ENCODE measurements at regions not wholly inside any gene's neighbourhood (a gene's known extent, or its start where the extent isn't known, plus 50 kb on each side); places are given as distances from the start of the nearest gene placed in this dataset.

- TF ChIP-seq, protein P1, sequence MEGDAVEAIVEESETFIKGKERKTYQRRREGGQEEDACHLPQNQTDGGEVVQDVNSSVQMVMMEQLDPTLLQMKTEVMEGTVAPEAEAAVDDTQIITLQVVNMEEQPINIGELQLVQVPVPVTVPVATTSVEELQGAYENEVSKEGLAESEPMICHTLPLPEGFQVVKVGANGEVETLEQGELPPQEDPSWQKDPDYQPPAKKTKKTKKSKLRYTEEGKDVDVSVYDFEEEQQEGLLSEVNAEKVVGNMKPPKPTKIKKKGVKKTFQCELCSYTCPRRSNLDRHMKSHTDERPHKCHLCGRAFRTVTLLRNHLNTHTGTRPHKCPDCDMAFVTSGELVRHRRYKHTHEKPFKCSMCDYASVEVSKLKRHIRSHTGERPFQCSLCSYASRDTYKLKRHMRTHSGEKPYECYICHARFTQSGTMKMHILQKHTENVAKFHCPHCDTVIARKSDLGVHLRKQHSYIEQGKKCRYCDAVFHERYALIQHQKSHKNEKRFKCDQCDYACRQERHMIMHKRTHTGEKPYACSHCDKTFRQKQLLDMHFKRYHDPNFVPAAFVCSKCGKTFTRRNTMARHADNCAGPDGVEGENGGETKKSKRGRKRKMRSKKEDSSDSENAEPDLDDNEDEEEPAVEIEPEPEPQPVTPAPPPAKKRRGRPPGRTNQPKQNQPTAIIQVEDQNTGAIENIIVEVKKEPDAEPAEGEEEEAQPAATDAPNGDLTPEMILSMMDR (IDR thresholded peaks at IDR 0.05 in 8 of 11, conservative IDR thresholded peaks at IDR 0.05 in 3 of 11) = no peak
- TF ChIP-seq POLR2A (IDR thresholded peaks at IDR 0.05) (no peak), POLR2AphosphoS5 (IDR thresholded peaks at IDR 0.05) (no peak)
Observed at GRCh38 chr6:44701637-44702101, 314.2 kb downstream of the CDC5L start.
